Progenitor cell of endocrine pancreas (in vitro differentiated cells): ENCODE measurements at regions not wholly inside any gene's neighbourhood (a gene's known extent, or its start where the extent isn't known, plus 50 kb on each side); places are given as distances from the start of the nearest gene placed in this dataset.

Experiments
- DNase-seq: peaks from one replicate; pipeline ENCODE4 v3.0.0; 2021; ENCODE audit warnings: low spot score; ENCODE audit not compliant: unreplicated experiment
- H3K27ac Mint-ChIP-seq: 2 replicates; pipeline ENCODE4 v1.8.0; 2021; ENCODE audit warnings: mild to moderate bottlenecking, moderate library complexity, mixed read lengths
- H3K27me3 Mint-ChIP-seq: 2 replicates; pipeline ENCODE4 v1.8.0; 2021; ENCODE audit warnings: mixed read lengths
- H3K36me3 Mint-ChIP-seq: 2 replicates; pipeline ENCODE4 v1.8.0; 2022; ENCODE audit warnings: mixed read lengths; ENCODE audit not compliant: insufficient read depth
- H3K4me1 Mint-ChIP-seq: 2 replicates; pipeline ENCODE4 v1.8.0; 2021; ENCODE audit warnings: low read depth, mixed read lengths
- H3K4me3 Mint-ChIP-seq: 2 replicates; pipeline ENCODE4 v1.8.0; 2021; ENCODE audit warnings: low read depth, mild to moderate bottlenecking, moderate library complexity, mixed read lengths
- H3K9me3 Mint-ChIP-seq: 2 replicates; pipeline ENCODE4 v1.8.0; 2021; ENCODE audit warnings: low read depth, mixed read lengths
- TF ChIP-seq, protein P1 (sequence below): fragments of 200-600 bp; sonication (generic); IDR thresholded peaks from one replicate; pipeline ENCODE4 v1.5.0; 2021; ENCODE audit warnings: antibody characterized with exemption, mild to moderate bottlenecking; ENCODE audit not compliant: unreplicated experiment

DNA sequence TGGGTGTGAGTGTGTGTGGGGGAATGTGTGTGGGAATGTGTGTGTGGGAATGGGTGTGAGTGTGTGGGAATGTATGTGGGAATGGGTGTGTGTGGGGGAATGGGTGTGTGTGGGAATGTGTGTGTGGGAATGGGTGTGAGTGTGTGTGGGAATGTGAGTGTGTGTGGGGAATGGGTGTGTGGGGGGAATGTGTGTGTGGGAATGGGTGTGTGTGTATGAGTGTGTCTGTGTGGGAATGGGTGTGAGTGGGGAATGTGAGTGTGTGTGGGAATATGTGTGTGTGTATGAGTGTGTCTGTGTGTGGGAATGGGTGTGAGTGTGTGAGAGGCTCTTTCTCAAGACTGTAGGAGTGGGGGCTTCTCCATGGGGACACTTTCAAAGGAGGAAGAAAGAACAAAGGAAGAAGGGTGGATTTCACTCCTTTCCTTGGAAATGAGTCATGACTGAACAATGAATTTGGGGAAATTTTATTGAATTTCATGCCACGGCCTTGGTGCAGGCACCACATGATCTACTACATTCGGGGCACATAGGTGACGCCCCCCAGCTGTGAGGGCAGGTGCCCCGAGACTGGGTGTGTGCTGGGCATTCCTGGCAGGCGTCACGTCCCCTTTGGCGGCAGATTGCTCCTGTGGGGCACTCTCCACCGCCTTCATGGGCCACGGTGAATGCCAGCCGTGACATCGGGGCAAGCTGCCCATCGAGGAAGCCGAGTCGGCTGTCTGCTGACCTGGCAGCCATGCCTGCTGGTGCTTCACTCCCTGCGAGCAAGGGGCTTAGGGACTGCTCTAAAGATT lies 88.8 kb upstream of the INSIG1 start:
- peaks cover 3% of the 10 kb centered on the region for H3K4me1 Mint-ChIP-seq
- H3K27ac Mint-ChIP-seq: no peak overlapping the region
- peaks cover 49% of the 10 kb centered on the region for H3K27me3 Mint-ChIP-seq
- H3K9me3 Mint-ChIP-seq: peaks cover 3% of the 10 kb centered on the region
- H3K36me3 Mint-ChIP-seq: no peaks in the 10 kb centered on the region
- DNase-seq: no peak
- H3K4me3 Mint-ChIP-seq: no peak overlapping the region
- TF ChIP-seq, protein P1, sequence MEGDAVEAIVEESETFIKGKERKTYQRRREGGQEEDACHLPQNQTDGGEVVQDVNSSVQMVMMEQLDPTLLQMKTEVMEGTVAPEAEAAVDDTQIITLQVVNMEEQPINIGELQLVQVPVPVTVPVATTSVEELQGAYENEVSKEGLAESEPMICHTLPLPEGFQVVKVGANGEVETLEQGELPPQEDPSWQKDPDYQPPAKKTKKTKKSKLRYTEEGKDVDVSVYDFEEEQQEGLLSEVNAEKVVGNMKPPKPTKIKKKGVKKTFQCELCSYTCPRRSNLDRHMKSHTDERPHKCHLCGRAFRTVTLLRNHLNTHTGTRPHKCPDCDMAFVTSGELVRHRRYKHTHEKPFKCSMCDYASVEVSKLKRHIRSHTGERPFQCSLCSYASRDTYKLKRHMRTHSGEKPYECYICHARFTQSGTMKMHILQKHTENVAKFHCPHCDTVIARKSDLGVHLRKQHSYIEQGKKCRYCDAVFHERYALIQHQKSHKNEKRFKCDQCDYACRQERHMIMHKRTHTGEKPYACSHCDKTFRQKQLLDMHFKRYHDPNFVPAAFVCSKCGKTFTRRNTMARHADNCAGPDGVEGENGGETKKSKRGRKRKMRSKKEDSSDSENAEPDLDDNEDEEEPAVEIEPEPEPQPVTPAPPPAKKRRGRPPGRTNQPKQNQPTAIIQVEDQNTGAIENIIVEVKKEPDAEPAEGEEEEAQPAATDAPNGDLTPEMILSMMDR: no peak

DNA sequence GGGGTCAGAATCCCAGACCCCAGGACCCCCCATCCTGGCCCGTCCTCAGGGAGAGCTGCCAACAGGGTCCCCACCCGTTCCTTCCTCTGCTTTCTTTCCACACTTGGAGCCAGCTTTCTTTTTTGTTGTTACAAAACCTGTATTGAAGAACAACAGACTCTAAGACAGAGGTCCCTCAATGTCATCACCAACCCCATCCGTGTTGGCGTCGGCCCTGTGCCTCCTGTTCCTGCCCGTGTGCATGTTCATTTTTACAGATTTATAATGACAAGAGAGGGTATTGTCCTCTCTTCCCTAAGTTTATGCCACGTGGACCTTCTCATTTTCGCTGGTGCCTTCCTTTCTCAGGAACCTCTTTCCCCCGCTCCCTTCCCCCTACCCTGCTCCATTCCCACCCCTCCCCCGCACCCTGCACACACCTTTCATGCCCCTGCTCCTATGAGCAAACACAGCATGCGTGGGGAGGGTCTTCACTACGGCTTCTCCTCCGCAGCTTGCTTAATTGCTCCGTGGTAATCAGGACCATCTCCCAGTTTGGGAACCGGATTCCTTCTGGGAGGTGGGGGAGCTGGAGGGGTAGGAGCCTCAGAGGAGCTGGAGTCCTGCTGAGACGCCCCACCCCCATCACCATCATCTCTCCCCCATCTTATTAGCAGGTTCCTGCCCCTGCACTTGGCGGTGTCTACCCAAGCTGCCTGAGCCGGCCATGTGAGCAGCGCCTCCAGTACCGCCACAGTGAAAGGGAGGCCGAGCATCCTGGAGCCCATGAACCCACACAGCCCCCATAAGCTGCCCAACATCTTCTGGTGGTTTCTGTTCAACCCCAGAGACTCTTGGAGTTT lies 88.0 kb upstream of the INSIG1 start:
- Mint-ChIP-seq H3K4me1 (peaks cover 11% of the 10 kb centered on the region), H3K9me3 (peaks cover 3% of the 10 kb centered on the region), H3K36me3 (no peaks in the 10 kb centered on the region), H3K4me3 (no peak overlapping the region), H3K27me3 (peaks cover 57% of the 10 kb centered on the region), H3K27ac (no peak overlapping the region)
- TF ChIP-seq, protein P1: no peak
- DNase-seq: no peak

DNA sequence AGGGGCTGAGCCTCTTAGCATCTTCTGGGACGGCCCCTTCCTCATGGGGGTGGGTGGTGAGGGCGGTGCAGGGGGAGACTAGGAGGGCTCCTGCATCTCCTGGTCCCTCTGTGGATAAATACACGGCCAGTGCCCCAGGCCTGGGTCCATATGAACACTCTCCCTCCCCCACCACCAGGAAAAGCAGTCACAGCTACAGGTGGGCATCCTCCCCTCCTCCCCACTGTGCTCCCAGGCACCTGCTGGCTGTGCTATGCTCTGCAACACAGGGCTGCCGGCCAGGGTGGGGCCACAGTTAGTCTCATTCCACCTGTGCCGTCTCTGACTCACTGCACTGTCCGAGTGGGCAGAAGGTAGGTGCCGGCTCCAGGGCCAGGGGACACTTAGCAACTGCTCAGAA lies 87.3 kb upstream of the INSIG1 start:
- Mint-ChIP-seq H3K4me3 (no peak overlapping the region), H3K4me1 (peaks cover 16% of the 10 kb centered on the region), H3K27me3 (peaks cover 60% of the 10 kb centered on the region), H3K27ac (no peak overlapping the region), H3K9me3 (peaks cover 3% of the 10 kb centered on the region), H3K36me3 (no peaks in the 10 kb centered on the region)
- TF ChIP-seq, protein P1: no peak
- DNase-seq: no peak

DNA sequence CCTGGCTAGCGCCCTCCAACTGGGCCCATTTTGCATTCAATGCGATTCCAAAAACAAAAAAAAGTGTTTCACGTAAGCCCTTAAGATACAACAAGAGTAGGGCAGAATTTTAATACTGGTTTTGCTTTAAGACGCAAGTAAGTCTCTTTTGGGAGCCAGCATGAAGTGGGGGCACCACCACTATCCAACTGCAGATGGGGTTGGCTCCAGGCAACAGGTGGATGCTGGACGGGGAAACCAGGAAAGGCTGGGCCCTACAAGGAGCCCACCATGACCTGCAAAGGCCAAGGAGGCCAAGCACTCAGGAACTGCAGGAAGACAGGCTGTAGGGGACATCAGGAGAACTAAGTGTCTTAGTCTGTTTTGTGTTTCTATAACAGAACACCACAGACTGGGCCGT lies 86.5 kb upstream of the INSIG1 start:
- Mint-ChIP-seq H3K27ac (no peak overlapping the region), H3K36me3 (no peaks in the 10 kb centered on the region), H3K27me3 (peaks cover 65% of the 10 kb centered on the region), H3K4me1 (peaks cover 18% of the 10 kb centered on the region), H3K9me3 (peaks cover 3% of the 10 kb centered on the region), H3K4me3 (no peak overlapping the region)
- TF ChIP-seq, protein P1: no peak
- no peak for DNase-seq

DNA sequence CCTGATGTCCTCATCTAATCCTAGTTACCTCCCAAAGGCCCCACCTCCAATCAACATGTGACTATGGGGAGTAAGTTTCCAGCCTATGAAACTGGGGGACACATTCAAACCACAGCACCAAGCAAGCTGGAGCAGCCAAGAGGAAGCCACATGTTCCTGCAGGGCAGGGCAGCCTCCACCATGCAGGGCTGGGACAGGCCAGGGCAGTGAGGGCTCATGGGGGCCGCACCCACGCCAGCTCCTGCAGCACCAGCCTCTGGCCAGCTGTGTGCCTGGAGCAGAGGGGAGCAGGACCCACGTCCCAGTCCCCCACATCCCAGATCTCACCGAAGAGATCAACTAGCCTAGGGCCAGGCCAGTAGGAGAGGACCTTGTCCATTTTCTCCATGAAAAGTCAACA lies 85.9 kb upstream of the INSIG1 start:
- Mint-ChIP-seq H3K27me3 (peaks cover 67% of the 10 kb centered on the region), H3K36me3 (no peaks in the 10 kb centered on the region), H3K9me3 (peaks cover 3% of the 10 kb centered on the region), H3K4me3 (no peak overlapping the region), H3K27ac (no peak overlapping the region), H3K4me1 (peaks cover 18% of the 10 kb centered on the region)
- DNase-seq: no peak
- TF ChIP-seq, protein P1: no peak
